ENCODE measurements at regions not wholly inside any gene's neighbourhood (a gene's known extent, or its start where the extent isn't known, plus 50 kb on each side); places are given as distances from the start of the nearest gene placed in this dataset.
"Not testable (repeated sequence)": the region's sequence is repeated elsewhere in the genome, so short reads cannot be mapped to it uniquely, and the experiment has no call there.

DNA sequence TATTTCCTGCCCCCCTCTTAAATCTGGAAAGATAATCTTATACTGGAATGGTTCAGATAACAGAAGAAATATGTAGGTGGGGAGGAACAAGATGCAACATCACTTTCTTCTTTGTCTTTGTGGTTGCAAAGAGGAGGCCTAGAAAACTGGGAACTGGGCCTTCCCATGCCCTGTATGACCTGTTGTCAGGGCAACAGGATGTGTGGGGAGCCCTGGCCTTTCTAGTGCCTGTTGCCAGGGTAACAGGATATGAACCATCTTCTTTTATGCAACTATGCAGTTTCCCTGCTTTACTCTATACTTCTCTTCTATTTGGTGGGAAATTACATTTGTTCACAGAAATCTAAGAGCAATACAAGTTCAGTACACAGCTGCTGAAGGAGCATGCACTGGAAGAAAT, 79.8 kb upstream of the PDE1A start:
- ChIA-PET POLR2A (no interaction called here), CTCF (no interaction called here)
- no peak overlapping the region for H3K4me2 ChIP-seq
- DNase-seq (ENCODE audit: low read depth in 1 of 2, low spot score in 1 of 2) = peak in 1 of 2 experiments; percentile 6
- H3K4me1 ChIP-seq = no peaks in the 10 kb centered on the region
- H3K27ac ChIP-seq = no peak overlapping the region
- peak; percentile 26 for TF ChIP-seq MAFK (IDR thresholded peaks at IDR 0.05; ENCODE audit: partially characterized antibody)
- TF ChIP-seq, protein P1, sequence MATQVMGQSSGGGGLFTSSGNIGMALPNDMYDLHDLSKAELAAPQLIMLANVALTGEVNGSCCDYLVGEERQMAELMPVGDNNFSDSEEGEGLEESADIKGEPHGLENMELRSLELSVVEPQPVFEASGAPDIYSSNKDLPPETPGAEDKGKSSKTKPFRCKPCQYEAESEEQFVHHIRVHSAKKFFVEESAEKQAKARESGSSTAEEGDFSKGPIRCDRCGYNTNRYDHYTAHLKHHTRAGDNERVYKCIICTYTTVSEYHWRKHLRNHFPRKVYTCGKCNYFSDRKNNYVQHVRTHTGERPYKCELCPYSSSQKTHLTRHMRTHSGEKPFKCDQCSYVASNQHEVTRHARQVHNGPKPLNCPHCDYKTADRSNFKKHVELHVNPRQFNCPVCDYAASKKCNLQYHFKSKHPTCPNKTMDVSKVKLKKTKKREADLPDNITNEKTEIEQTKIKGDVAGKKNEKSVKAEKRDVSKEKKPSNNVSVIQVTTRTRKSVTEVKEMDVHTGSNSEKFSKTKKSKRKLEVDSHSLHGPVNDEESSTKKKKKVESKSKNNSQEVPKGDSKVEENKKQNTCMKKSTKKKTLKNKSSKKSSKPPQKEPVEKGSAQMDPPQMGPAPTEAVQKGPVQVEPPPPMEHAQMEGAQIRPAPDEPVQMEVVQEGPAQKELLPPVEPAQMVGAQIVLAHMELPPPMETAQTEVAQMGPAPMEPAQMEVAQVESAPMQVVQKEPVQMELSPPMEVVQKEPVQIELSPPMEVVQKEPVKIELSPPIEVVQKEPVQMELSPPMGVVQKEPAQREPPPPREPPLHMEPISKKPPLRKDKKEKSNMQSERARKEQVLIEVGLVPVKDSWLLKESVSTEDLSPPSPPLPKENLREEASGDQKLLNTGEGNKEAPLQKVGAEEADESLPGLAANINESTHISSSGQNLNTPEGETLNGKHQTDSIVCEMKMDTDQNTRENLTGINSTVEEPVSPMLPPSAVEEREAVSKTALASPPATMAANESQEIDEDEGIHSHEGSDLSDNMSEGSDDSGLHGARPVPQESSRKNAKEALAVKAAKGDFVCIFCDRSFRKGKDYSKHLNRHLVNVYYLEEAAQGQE (IDR thresholded peaks at IDR 0.05) = no peak
- H3K9me3 ChIP-seq = no peaks in the 10 kb centered on the region
- ATAC-seq = no peak
- H3K4me3 ChIP-seq = no peak overlapping the region
- FAIRE-seq = no peak

DNA sequence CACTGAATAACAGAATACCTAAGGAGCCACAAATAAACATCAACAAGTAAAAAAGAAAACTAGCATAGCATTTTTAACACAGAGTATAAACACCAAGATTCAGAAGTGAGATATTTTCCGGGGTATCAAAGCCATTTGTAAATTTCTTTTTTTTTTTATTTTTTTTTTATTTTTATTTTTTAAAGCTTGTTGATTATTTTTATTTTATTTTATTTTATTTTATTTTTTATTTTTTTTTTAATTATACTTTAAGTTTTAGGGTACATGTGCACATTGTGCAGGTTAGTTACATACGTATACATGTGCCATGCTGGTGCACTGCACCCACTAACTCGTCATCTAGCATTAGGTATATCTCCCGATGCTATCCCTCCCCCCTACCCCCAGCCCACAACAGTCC, 81.7 kb upstream of the PDE1A start:
- POLR2A ChIA-PET, CTCF ChIA-PET: not testable (repeated sequence)
- 84% methylated on average over 4 of the region's 4 CpGs for WGBS (ENCODE audit: missing lambda C conversion rate)

DNA sequence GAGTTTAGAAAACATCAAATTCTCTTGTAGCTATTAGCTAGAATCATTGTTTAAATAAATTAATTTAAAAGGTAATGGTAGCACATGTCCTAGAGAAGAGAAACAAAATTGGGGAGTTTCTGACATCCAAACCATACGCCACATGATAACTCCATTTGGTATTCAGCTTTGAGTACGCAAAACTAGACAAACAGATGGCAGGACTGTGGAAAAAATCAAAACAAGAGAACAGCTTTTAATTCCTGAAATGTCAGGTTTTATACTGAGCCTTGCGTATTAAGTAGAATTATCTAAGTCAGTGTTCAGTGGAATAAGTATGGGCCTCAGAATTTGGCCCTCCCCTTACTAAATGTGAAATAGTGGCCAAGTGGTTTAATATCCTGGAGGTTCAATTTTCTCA, 82.4 kb upstream of the PDE1A start:
- ATAC-seq (no peak), DNase-seq (ENCODE audit: low read depth in 1 of 2, low spot score in 1 of 2) (no peak), FAIRE-seq (no peak)
- 83% methylated on average over 3 of the region's 3 CpGs for WGBS (ENCODE audit: missing lambda C conversion rate)
- CTCF ChIA-PET = no interaction called here
- H3K4me1 ChIP-seq = no peaks in the 10 kb centered on the region
- POLR2A ChIA-PET = no interaction called here
- no peaks in the 10 kb centered on the region for H3K9me3 ChIP-seq
- TF ChIP-seq FOSL2 (IDR thresholded peaks at IDR 0.05) (no peak), FOSL2 (CRISPR knock-in tag; IDR thresholded peaks at IDR 0.05) (no peak), ZNF302 (CRISPR knock-in tag; IDR thresholded peaks at IDR 0.05) (no peak), POLR2AphosphoS2 (conservative IDR thresholded peaks at IDR 0.05; ENCODE audit: low read length) (no peak), KDM5A (IDR thresholded peaks at IDR 0.05) (no peak), NFE2L2 (conservative IDR thresholded peaks at IDR 0.05; ENCODE audit: low read length) (no peak), CBX2 (IDR thresholded peaks at IDR 0.05; ENCODE audit: borderline replicate concordance, low read depth) (no peak), RARB (CRISPR knock-in tag; IDR thresholded peaks at IDR 0.05) (no peak), CBX8 (IDR thresholded peaks at IDR 0.05) (no peak)
- TF ChIP-seq, protein P2, sequence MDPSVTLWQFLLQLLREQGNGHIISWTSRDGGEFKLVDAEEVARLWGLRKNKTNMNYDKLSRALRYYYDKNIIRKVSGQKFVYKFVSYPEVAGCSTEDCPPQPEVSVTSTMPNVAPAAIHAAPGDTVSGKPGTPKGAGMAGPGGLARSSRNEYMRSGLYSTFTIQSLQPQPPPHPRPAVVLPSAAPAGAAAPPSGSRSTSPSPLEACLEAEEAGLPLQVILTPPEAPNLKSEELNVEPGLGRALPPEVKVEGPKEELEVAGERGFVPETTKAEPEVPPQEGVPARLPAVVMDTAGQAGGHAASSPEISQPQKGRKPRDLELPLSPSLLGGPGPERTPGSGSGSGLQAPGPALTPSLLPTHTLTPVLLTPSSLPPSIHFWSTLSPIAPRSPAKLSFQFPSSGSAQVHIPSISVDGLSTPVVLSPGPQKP (IDR thresholded peaks at IDR 0.05; ENCODE audit: low read depth, low read length) = no peak
- TF ChIP-seq, protein P3, sequence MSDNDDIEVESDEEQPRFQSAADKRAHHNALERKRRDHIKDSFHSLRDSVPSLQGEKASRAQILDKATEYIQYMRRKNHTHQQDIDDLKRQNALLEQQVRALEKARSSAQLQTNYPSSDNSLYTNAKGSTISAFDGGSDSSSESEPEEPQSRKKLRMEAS (IDR thresholded peaks at IDR 0.05) = no peak
- TF ChIP-seq, protein P4, sequence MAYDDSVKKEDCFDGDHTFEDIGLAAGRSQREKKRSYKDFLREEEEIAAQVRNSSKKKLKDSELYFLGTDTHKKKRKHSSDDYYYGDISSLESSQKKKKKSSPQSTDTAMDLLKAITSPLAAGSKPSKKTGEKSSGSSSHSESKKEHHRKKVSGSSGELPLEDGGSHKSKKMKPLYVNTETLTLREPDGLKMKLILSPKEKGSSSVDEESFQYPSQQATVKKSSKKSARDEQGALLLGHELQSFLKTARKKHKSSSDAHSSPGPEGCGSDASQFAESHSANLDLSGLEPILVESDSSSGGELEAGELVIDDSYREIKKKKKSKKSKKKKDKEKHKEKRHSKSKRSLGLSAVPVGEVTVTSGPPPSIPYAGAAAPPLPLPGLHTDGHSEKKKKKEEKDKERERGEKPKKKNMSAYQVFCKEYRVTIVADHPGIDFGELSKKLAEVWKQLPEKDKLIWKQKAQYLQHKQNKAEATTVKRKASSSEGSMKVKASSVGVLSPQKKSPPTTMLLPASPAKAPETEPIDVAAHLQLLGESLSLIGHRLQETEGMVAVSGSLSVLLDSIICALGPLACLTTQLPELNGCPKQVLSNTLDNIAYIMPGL (CRISPR knock-in tag; IDR thresholded peaks at IDR 0.05; ENCODE audit: borderline replicate concordance) = no peak
- TF ChIP-seq, protein P5, sequence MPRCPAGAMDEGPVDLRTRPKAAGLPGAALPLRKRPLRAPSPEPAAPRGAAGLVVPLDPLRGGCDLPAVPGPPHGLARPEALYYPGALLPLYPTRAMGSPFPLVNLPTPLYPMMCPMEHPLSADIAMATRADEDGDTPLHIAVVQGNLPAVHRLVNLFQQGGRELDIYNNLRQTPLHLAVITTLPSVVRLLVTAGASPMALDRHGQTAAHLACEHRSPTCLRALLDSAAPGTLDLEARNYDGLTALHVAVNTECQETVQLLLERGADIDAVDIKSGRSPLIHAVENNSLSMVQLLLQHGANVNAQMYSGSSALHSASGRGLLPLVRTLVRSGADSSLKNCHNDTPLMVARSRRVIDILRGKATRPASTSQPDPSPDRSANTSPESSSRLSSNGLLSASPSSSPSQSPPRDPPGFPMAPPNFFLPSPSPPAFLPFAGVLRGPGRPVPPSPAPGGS (IDR thresholded peaks at IDR 0.05) = no peak
- TF ChIP-seq, protein P6, sequence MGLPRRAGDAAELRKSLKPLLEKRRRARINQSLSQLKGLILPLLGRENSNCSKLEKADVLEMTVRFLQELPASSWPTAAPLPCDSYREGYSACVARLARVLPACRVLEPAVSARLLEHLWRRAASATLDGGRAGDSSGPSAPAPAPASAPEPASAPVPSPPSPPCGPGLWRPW (IDR thresholded peaks at IDR 0.05) = no peak
- no peak overlapping the region for H3K27ac ChIP-seq
- H3K4me2 ChIP-seq = no peak overlapping the region
- no peak overlapping the region for H3K4me3 ChIP-seq

More for the DNA sequence above, 81.7 kb upstream of the PDE1A start:
- not testable (repeated sequence) for H3K27ac ChIP-seq; H3K4me3 ChIP-seq; DNase-seq (ENCODE audit: low read depth in 1 of 2, low spot score in 1 of 2); H3K9me3 ChIP-seq; ATAC-seq; H3K4me2 ChIP-seq; H3K4me1 ChIP-seq; FAIRE-seq
